Midbrain (tissue), 1 donor: ENCODE measurements at regions not wholly inside any gene's neighbourhood (a gene's known extent, or its start where the extent isn't known, plus 50 kb on each side); places are given as distances from the start of the nearest gene placed in this dataset.

Source experiments
- DNase-seq: peaks from one replicate; lab custom pipeline; 2025; lab: John Stamatoyannopoulos, UW

- no peak for DNase-seq
These were observed 99.8 kb upstream of the TSPAN5 start for GRCh38 chr4:98758182-98758581.

DNA sequence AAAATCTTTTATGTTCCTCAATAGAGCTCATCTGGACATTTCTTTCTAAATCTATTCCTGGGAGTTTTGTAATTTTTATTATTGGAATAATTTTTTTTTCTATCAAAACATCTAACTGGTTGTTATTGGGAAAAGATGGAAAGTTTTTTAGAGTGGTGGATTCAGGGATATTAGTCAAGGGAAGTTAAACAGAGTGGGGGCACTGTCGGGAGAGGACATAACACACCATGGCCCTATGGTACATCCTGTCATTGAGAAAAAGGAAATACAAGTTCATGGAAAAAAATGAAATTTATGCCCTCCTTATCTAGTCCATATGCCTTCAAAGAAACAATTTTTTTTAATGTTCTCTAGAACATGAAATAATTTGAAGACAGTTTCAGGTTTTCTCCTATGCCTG lies 96.3 kb upstream of the TSPAN5 start:
- no peak for DNase-seq

DNA sequence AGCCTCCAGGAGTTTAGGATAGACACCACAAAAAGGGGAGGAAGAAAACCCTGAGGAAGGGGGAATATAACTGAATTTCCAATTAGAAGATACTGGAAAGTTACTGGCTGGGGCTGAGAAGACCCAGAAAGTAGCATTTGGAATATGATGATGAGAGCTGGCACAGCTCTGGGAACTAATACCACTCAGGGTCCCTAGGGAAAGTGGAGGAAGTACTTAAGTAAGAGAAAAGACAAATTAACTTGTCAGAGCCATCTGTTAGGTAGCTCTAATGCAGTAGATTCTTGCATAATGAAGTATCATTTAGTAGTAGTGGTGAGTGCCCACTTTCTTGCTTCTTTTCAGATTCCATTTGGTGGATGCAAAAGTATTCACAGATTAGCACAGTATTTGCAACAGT lies 90.8 kb upstream of the TSPAN5 start:
- no peak for DNase-seq

DNA sequence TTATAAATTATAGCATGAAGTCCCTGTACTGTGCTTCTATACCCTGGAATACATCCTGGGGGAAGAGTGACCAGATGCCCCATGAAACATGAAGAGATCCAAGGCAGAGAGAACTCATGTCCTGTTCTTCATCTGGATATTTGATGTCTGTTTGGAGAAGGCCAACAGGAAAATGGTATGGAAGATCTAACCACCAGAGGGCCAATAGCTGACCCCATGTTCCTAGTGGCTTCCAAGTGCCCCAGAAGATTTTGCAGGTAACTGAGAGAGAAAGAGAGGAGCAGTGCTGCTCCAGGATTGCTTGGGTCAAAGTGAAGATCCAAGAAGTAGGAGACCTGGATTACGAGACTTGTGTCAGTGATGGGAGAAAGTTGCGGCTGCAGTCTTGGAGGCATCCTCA lies 90.2 kb upstream of the TSPAN5 start:
- no peak for DNase-seq

DNA sequence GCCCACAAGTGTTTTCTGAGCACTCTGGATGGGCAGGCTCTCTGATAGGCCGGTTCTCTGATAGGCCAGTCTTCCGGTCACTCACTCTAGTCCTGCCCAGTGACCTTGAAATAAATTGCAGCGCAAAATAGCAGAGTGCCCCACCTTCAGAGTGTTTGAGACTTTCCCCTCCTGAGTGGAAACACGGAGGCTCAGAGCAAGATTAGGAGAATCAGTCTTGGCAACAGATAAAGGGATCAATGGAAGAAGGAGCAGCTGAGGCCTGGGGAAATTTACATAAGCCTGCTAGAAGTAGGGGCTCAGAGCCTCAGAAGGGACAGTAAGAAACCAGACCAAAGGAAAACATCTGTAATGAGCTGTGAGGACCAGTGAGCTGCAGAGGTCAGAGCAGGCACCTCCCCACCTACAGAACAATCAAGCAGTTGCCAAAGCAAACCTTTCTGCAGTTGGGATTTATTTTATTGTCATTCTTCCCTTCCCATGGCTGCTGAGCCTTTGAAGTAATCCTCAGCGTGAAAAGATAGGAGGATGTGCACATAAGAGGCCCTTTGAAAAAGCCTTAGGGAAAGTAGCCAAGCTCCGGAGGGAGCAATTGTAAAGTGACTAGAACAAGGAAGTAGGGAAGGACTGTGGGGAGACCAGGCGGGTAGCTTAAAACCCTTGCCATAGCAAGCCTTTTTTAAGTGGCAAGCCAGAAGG lies 89.1 kb upstream of the TSPAN5 start:
- DNase-seq: no peak

- DNase-seq: no peak
These were observed 88.5 kb upstream of the TSPAN5 start for GRCh38 chr4:98746936-98747335.

GRCh38 chr4:98746530-98746929 lies 88.1 kb upstream of the TSPAN5 start:
- DNase-seq: no peak

DNA sequence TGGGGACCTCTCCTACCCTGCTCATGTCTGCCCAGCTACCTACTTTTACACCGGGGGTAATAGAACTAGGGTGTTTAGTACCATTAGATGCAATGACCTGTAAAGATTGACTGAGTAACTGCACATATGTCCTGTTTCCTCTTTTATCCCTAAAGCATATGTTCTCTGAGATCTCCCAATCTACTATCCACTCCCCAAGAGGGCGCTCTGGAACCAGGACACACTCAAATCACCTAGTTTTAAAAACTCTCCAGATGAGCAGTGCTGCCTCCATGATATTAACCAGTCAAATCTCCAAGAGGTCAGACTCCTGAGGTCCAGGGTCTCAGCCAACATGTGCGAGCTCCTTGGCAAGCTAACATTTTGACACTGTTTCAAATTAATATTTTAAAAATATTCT lies 87.0 kb upstream of the TSPAN5 start:
- peak; percentile 0 for DNase-seq

DNA sequence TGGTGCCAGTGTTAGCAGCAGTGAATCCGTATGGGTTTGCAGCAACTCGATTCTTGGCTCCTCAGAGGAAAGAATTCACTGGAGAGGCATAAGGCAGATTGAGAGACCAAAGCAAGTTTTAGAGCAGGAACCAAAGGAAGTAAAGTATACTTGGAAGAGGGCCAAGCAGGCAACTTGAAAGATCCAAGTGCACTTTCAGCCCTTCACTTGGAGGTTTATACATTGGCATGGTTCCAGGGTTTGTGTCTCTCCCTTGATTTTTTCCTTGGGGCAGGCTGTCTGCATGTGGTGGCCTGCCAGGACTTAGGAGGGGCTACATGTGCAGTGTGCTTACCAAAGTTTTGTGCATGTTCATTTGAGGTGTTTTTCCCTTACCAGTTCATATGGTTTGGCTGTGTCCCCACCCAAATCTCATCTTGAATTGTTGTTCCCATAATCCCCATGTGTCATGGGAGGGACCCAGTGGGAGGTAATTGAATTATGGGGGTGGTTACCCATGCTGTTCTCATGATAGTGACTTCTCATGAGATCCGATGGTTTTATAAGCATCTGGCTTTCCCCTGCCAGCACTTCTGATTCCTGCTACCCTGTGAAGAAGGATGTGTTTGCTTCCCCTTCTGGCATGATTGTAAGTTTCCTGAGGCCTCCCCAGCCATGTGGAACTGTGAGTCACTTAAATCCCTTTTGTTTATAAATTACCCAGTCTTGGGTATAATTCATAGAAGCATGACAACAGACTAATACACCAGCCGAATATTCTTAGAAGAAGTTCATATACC lies 86.2 kb upstream of the TSPAN5 start:
- no peak for DNase-seq

GRCh38 chr4:98741952-98742351 lies 83.5 kb upstream of the TSPAN5 start:
- DNase-seq: no peak

DNA sequence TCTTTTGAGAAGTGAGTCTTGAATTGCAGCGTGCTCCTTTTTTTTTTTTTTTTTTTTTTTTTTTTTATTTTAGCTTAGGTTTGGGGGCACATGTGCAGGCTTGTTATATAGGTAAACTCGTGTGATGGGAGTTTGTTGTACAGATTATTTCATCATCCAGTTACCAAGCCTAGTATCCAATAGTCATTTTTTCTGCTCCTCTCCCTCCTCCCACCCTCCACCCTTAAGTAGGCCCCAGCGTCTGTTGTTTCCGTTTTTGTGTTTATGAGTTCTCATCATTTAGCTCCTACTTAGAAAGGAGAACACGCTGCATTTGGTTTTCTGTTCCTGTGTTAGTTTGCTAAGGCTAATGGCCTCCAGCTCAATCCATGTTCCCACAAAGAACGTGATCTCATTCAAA lies 81.3 kb upstream of the TSPAN5 start:
- DNase-seq: no peak

GRCh38 chr4:98733601-98734000 lies 75.2 kb upstream of the TSPAN5 start:
- DNase-seq: no peak

DNA sequence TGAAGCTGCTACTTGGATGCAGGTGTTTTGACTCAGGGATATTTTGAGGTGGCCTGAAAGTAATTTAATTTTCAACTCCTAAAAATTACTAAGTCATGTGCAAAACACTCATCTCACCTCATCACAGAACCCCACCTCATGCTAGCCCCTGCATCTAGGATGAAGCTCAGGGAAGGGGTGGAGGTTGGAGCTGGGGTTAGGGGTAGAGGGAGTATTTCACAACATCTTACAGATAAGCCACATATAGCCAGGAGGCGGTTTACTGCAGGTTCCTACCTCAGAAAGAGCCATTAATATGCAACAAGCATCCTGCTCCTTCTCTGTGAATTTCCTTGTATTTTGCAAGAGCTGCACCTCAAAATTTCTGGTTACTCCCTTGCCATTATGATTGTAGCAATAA lies 70.5 kb upstream of the TSPAN5 start:
- no peak for DNase-seq

DNA sequence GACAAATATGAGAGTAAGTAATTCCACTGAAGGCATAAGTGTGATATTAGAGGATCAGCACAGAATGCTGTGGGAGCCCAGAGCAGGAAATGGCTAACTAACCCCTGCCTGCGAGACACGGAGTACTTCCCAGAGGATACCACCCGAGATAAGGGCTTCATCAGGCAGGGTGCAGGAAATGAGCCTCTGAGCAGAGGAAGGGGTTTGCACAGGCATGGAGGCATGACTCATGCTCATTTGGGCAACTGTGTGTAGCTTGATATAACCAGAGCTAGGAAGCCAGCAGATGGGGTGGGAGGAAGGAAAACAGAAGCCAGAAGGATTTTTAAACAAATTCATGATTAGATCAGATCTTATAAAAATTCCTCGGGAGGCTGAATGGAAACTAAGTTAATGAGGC lies 70.0 kb upstream of the TSPAN5 start:
- DNase-seq: no peak

DNA sequence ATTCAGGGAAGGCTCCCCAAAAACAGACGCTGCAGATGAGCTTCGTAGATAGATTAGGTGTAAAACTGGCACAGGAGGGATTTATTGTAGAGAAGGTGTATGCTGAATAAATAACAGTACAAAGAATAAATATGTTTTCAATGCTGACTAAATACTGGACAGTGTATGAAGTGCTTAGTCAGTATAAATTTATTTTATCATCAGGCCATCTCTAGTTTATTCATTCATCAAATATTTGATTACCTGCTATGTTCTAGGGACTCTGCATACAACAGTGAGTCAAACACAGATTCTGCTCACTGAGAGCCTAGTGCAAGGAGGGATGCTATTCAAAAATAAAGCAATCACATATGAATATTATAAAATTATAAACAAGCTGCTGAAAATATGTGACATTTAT lies 63.6 kb upstream of the TSPAN5 start:
- no peak for DNase-seq

- DNase-seq: no peak
These were observed 62.6 kb upstream of the TSPAN5 start for GRCh38 chr4:98720871-98721480.

GRCh38 chr4:98716796-98717195 lies 58.4 kb upstream of the TSPAN5 start:
- DNase-seq: no peak

GRCh38 chr4:98712607-98713006 lies 54.2 kb upstream of the TSPAN5 start:
- no peak for DNase-seq

DNA sequence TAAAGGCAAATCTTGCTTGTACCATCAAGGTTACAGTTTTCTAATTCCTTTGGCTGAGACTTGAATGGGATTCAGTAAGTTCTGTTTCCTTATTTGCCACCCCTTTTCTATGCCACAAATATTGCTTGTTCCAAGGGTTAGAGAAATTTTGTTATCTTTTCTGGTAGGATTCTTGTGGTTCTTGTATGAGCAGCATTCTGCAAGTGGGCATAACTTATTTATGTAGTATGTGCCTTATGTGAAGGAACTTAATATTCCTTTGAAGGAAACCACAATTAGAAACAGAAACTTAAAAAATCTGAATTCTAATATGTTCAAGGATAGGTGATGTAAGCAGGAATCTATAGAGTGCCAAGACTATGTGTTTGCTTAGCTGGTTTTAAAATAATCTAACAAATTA lies 53.1 kb upstream of the TSPAN5 start:
- no peak for DNase-seq

DNA sequence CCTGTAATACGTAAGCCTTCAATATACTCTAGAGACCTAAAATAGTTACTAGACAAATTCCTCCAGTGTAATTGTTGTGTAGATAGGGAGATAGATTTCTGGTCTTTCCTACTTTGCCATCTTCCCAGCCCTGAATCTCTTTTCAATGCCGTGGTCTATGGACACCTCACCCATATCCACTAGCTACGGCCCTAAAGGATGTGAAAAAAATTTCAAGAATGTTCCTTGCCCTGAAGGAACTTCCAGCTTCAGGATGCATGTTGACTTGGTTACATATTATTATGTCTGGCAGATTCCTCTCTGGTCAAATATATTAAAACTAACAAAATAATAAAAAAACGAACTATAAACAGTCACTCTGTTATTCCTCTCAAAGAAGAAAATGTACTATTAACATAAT lies 52.4 kb upstream of the TSPAN5 start:
- DNase-seq: no peak
